ENCODE measurements at regions not wholly inside any gene's neighbourhood (a gene's known extent, or its start where the extent isn't known, plus 50 kb on each side); places are given as distances from the start of the nearest gene placed in this dataset.

DNA sequence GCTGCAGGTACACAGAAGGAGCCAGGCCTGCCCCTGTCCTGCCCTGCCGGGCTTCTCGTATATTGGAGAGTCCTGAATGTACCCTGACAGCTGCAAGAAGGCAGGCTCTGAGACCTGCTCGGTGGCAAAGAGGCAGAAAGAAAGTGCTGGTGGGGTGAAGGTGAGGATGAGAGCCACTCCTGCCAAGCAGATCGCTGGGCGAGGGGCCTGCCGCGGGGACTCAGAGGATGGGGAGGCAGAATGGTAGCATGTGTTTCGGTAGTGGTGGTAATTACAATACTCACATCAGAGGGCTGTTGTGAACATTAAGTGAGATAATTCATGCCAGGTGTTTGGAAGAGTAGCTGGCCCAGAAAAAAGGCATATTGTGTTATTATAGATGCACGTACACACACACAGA lies 56.6 kb upstream of the SLC22A23 start:
- TF ChIP-seq, protein P1, sequence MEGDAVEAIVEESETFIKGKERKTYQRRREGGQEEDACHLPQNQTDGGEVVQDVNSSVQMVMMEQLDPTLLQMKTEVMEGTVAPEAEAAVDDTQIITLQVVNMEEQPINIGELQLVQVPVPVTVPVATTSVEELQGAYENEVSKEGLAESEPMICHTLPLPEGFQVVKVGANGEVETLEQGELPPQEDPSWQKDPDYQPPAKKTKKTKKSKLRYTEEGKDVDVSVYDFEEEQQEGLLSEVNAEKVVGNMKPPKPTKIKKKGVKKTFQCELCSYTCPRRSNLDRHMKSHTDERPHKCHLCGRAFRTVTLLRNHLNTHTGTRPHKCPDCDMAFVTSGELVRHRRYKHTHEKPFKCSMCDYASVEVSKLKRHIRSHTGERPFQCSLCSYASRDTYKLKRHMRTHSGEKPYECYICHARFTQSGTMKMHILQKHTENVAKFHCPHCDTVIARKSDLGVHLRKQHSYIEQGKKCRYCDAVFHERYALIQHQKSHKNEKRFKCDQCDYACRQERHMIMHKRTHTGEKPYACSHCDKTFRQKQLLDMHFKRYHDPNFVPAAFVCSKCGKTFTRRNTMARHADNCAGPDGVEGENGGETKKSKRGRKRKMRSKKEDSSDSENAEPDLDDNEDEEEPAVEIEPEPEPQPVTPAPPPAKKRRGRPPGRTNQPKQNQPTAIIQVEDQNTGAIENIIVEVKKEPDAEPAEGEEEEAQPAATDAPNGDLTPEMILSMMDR (IDR thresholded peaks at IDR 0.05): no peak
- TF ChIP-seq POLR2A (IDR thresholded peaks at IDR 0.05; ENCODE audit: low read depth): no peak
- no peak for TF ChIP-seq POLR2AphosphoS5 (IDR thresholded peaks at IDR 0.05)

All from esophagus muscularis mucosa (tissue), 3 donors.